ENCODE measurements at regions not wholly inside any gene's neighbourhood (a gene's known extent, or its start where the extent isn't known, plus 50 kb on each side); places are given as distances from the start of the nearest gene placed in this dataset.

DNA sequence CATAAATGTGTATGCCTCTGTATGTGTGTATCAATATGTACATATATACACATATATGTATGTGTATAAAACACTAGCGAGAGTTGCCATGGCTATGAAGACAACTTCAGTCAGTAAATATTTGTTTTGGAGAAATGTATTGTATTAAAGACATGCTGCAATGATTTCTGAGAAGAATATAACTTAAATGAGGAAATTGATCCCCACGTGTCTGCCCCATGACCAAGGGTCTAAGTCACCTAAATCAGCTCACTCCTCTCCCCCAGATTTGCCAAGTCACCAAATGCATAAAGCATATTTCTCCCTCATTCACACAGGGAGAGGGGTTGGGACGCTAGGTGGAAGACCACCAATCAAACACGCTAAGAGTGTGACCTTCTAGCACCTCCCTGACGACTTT, 58.3 kb upstream of the LYST start:
- FAIRE-seq (no peak), DNase-seq (ENCODE audit: insufficient read length, low spot score) (no peak)

DNA sequence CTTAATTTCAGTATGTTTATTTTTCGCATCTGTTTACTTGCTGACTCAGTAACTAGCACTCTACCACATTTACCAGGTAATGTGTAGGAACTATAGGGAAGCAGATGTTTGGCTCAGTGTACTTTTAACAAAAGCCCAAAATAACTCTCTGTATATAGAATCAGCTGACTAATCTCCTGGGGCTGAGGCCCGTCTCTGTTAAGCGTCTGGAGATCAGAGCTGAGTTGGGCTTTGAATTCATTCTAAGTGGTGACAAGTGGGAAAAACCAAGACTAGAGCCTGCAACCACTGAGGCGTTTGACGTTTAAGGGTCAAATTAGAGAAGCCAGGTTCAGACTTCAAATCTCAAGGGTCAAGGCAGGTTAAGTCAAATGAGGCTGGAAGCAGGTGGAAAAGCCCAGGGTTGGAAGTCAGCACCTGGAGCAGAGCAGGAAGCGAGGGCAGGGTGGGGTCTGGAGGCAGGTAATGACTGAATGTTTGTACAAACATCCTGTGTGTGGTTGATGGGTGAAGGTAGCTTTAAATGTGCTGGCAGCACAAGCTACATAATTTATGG, 56.8 kb upstream of the LYST start:
- no peak for DNase-seq (ENCODE audit: insufficient read length, low spot score)
- no peak for FAIRE-seq

DNA sequence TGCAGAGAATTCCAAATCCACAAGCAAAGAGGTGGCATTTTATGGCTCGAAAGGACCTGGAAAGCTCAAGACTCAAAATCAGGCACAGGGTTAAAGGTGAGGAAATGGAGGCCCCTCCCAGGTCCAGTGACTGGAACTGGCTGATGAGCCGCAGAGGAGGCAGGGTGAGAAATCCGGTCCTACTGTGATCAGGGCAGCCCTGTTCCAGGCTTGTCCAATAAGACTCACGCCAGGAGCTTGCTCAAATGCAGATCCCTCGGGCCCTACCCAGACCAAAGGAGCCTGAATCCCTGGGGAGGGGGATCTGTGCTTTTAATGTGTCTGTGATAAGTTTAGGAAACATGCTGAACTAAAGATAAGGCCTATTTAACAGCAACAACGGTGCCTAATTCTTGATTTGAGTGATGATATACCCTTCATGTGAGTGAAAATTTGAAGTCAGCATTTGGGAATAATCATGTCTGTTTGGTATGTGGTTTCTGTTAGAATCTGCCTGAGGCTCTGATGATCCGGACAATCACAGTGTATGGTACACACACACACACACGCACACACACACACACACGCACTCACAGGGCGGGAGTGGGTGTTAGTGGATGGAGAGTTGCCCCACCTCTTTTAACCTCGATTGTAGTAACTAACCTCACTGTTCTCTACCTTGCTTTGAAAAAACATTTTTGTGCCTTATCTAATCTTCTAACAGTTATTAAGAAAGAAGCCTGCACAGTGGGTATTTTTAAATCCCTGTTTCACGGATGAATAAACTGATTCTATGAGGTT, 54.1 kb upstream of the LYST start:
- DNase-seq (ENCODE audit: insufficient read length, low spot score) (no peak), FAIRE-seq (no peak)

DNA sequence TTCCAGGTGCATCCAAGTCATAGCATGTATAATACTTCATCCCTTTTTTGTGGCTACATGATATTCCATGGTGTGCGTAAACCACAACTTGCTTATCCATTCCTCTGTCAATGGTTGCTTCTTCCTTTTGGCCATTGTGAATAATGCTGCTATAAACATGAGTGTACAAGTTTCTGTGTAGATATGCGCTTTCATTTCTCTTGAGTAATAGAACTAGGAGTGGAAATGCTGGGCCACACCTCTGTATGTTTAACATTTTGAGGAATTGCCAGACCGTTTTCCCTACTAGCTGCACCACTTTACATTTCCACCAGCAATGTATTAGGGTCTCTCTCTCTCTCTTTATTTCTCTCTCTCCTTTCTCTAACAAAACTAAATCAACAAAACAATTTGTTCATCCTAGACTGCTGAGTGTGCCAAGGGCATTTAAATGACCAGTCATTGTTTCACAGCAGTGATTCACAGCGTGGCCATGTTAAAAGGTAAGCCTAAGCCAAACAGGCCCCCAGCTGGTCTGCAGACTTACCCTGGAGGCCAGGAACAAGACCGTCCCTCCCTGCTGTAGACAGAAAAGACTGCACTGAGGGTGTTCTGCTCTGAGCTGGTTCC, 53.2 kb upstream of the LYST start:
- FAIRE-seq, result peak; percentile 64
- no peak for DNase-seq (ENCODE audit: insufficient read length, low spot score)

DNA sequence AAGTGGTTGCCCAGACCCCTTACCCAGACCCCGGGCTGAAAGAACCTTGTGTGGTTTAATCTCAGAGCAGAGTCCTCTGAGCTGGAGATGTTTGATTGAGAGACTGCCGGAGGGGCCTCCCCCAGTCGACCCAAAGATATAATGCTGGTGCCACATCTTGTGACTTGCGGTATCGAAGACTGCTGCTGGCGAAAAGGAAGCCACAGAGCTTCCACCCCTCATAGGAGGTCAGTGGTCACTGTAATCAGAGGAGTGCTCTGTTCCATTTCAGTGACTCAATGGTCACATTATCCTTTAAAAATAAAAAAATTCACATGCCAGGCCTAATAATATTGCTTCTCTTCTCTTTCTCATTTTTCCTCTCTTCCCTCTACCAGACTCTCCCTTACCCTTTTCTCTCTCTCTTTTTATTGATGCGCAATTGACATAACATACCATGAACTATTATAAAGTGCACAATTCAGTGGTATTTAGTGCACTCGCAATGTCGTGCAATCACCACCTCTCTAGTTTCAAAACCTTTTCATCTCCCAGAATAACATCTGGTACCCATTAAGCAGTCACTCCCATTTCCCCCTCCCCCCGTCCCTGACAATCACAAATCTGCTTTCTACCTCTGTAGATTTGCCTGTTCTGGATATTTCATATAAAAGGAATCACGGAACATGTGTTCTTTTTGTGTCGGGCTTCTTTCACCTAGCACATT, 52.6 kb upstream of the LYST start:
- FAIRE-seq, result no peak

DNA sequence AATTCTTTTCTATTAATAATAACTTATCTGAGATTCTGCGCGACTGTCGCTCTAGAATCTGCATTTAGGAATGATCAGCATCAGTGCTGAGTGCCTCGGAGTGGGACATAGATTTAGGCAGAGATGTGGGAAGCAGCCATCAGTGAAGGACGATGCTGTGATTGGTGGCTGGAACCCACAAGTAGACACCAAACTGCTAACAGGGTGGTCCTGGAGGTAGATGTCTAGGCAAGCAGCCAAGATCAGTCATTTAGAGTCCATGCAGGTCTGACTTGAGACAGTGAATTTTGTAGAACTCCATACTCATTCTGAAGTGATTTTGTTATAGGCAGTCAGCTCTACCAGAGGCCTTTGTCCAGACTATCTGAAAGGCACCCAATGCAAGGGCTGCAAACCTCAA, 51.8 kb upstream of the LYST start:
- DNase-seq (ENCODE audit: insufficient read length, low spot score) (no peak), FAIRE-seq (peak; percentile 26)

More for the DNA sequence above, 52.6 kb upstream of the LYST start:
- no peak for DNase-seq (ENCODE audit: insufficient read length, low spot score)

DNA sequence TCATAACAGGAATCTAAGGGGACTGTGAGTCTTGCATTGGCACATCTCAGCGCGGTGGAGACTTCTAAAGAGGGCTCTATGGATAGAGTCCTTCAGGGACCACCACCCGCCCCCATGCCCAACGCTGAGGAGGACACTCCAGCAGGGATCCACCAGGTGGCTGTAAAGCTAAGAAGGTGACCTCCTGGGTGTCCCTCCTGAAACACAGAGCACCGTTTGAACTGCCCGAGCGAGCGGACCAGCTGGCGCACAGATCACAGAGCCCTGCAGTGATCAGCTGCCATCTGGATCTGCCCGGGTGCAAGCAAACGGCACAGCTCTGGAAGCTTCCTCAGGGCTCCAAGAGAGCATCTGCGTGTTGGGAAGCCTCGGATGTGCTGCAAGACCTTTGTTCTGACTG, 51.3 kb upstream of the LYST start:
- no peak for DNase-seq (ENCODE audit: insufficient read length, low spot score)
- FAIRE-seq, result no peak

DNA sequence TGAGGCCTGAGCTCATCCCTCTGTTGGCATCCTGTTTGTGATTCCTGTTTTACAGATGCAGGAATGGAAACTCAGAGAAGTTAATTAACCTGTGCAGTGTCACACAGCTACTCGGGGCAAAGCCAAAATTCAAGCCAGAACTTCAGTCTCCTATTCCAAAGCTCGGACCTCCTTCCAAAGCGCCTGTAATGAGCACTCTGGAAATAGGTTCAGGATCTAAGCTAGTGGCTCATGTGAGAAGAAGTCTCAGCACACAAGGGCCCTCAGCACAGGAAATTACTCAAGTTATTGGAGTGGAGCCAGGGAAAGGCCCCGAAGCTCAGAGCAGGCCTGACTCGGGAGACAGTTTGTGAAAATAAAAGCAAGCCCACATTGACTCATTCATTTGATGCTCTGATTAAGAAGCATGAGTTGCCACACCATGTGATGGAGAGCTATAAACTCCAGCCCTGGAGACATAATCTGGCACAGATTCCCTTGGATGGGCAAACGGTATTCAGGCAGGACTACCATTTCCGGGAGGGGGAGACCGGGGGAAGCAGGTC, 50.6 kb upstream of the LYST start:
- DNase-seq (ENCODE audit: insufficient read length, low spot score), result peak; percentile 91
- peak; percentile 88 for FAIRE-seq

Measured in HTR-8/SVneo (cell line).